DLD1 (cell line): ENCODE measurements at regions not wholly inside any gene's neighbourhood (a gene's known extent, or its start where the extent isn't known, plus 50 kb on each side); places are given as distances from the start of the nearest gene placed in this dataset.

ENCODE experiments used
- in situ Hi-C: cut with HindIII; loops from 2 replicates; pipeline ENCODE4 v1.10.0; 2017; ENCODE audit warnings: low sequenced_read_pairs

DNA sequence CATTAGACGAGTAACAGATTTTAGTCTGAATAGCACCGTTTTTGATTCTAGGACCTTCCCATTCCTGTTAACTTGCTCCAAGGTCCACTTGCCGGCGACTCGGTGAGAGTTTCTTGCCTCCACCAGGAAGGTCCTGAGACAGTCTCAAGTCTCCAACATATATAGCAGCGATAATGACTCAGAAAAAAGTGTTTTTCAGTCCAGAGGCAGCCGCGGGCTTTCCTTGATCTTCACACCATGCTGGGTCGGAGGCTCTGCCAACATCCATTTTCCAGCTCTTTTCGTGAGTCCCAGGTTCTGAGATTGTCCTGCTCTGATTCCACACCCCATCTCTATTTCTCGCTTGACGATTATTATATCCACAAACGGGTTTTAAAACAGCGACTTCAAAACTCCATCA, 170.5 kb downstream of the GPX5 start:
- in situ Hi-C loops, result no loop called here

DNA sequence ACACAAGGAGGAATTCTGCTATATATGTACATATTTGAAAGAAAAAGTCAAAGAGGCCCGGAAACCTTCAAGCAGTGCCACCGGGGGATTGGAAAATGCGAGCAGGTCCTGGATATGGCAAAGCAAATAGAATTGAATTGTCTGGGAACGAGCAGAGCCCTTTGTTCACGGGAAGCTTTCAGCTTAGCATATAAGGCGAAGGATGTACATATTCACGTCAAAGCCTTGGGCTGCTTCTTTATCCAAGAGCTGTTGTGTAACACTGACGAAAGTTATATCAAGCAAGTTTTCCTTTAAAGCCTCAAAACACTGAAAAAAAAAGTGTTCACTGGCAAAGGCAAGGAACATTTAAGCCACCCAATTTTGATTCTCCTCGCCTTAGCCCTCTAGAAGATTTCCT, 171.0 kb downstream of the GPX5 start:
- in situ Hi-C loops, result no loop called here

DNA sequence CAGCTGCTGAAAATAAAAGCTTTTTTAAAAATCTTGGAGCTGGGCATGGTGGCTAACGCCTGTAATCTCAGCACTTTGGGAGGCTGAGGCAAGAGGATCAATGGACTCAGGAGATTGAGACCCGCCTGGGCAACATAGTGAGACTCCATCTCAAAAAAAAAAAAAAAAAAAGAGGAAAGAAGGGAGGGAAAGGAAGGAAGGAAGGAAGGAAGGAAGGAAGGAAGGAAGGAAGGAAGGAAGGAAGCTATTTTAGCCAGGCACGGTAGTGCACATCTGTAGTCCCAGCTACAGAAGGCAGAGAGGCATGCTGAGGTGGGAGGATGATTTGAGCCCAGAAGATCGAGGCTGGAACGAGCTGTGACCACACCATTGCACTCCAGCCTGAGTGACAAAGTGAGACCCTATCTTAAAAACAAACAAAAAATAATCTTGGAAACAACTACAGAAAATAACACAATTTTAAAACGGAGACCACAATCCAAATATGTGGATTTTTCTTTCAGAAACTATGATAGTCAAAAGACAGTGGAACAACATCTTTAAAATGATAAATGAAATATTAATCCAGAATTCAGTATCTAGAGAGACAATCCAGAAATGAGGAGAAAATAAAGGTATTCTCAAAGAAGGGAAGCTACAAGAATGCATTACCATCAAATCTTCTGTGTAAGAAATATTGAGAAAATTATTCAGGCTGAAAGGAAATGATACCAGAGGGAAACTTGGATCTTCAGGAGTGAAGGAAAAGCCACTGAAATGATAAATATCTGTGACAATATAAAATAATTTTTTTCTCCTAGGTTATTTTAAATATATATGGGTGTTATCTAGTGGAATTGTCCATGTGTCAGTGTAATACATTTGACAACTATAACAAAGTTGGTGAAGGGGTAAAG, 182.0 kb downstream of the GPX5 start:
- in situ Hi-C loops, result no loop called here

DNA sequence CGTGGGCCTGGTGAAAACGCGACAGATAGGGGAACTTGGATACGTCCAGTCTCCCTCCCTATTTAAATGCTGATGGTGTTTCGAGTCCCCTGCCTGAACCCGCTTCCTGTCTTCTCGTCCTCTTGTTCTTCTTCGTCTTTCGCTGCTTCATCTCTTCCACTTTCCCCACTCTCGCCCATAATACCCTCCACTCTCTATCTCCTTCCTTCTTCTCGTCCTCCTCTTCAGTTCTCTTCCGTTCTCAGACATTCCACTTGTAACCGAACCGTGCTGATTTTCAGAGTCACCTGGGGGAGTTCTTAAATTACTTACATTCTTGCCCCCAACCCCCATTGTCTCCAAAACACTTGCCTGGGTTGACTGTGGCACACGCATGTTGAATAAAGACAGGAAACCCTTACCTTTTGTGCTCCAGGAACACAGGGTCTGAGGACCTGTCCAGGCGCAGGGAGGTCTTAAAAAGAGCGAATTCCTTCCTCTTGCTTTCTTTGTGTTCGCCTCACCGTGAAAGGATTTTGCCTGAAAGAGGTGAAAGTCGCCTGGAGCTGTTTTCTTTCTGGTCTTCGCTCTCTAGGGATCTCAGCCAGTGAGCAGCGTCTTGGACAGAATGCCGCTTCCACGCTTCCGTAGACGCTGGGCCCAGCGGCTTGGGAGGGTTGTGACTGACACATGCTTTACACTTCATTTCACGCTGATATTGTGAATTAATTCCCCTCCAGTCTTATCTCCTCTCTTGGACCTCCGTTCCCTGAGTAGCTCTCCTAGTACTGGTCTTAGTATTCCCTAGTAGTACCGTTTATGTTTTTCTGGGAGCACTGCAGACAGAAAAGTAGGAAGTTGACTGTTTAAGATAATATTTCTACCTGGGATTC, 184.0 kb downstream of the GPX5 start:
- in situ Hi-C loops, result no loop called here

DNA sequence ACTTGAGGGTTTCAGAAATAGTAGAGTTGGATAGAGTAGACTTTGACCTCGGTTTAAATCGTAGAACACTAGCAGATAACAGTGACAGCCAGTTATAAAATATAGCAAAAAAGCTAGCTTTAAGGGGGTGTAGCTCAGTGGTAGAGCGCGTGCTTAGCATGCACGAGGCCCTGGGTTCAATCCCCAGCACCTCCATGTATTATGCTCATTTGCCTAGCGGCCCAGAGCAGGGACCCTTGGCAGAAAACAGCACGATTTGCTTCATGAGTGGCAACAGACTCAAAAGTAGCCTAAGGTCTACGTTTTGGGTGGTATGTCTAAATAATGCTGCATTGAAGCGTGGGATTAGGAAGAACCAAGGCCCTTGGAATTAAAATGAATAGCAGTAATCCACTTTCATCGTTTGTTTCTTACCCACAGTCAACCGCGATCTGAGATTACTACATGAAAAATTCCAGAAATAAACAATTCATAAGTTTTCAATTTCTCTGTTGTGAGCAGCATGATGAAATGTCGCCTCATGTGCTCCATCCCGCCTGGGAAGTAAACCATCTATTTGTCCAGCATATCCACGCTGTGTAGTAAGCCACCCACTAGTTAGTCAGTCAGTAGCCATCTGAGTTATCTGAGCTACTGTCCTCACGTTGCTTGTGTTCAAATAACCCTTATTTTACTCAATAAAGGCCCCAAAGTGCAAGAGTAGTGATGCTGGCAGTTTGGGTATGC, 184.9 kb downstream of the GPX5 start:
- in situ Hi-C loops, result no loop called here

DNA sequence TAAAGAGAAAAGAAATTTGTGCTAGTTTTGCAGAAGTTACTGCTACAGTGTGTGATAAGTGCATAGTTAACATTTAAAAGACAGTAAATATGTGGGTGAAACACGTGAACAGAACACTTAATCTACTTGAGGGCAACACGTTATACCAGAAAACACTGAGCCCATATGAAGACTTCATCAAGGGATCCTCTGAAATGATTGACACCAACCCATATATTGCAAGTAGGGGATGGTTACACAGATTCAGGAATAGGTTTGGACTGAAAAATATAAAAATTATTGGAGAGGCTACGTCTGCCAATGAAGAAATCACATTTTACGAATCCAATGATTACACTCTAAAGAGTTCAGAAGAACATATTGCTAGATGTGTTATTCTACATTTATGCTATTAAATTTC, 185.6 kb downstream of the GPX5 start:
- in situ Hi-C loops, result no loop called here

DNA sequence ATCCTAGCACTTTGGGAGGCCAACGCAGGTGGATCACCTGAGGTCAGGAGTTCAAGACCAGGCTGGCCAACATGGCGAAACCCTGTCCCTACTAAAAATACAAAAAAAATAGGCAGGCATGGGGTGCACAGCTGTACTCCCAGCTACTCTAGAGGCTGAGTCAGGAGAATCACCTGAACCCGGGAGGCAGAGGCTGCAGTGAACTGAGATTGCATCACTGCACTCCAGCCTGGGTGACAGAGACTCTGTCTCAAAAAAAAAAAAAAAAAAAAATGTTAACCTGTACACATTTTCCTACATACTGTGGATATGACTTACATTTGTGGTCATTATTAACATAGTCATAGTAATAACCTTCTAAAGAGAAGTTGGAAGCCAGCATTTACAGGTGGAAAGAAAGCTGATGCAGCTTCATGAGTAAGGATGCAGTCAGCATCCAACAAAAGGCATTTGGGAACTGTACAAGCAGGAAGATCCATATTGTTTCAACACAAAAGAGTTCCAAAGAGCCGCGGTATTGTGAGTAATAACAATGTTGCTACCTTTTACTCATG, 186.2 kb downstream of the GPX5 start:
- in situ Hi-C loops, result no loop called here

DNA sequence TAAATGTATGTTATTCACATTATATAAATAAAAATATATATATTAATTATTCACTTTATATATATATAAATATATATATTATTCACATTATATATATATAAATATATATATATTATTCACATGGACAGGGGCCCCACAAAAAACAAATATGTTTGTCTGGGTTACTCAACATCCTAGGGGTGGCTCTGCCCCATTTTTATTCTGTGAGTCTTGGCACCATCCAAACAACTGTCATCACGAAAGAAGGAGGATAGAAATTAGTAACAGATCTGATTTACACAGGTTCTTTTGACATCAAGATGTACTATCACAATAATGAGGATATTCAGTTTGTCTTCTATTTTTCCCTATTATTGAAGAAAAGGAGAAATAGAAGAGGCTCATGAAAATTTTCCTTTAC, 187.3 kb downstream of the GPX5 start:
- in situ Hi-C loops, result no loop called here

DNA sequence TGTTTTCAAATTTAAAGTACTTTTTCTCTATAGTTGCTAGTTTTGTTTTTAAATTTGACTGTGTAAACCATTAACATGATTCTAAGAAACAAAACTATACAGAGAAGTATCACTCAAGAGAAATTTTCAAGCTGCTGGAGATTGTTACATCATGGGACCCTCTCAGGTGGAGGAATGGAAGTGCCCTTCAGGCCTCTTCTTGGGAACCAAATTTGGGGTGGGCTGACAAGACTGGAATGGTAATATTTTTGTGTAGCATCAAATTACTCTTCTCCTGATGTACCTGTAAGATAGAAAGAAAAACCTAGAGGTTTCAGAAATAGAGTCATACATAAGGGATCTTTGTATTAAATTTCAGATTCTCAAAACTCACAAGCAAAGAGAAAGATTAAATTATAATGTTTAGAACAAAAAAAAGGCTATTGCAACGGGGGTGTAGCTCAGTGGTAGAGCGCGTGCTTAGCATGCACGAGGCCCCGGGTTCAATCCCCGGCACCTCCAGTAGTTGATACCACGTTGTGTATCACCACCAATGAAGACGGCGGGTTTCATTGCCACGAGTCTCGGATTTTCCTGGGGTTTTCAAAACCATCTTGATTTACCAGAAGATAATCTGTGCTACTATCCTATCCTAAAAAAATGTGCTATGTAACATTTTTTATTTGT, 193.7 kb downstream of the GPX5 start:
- in situ Hi-C loops, result no loop called here

DNA sequence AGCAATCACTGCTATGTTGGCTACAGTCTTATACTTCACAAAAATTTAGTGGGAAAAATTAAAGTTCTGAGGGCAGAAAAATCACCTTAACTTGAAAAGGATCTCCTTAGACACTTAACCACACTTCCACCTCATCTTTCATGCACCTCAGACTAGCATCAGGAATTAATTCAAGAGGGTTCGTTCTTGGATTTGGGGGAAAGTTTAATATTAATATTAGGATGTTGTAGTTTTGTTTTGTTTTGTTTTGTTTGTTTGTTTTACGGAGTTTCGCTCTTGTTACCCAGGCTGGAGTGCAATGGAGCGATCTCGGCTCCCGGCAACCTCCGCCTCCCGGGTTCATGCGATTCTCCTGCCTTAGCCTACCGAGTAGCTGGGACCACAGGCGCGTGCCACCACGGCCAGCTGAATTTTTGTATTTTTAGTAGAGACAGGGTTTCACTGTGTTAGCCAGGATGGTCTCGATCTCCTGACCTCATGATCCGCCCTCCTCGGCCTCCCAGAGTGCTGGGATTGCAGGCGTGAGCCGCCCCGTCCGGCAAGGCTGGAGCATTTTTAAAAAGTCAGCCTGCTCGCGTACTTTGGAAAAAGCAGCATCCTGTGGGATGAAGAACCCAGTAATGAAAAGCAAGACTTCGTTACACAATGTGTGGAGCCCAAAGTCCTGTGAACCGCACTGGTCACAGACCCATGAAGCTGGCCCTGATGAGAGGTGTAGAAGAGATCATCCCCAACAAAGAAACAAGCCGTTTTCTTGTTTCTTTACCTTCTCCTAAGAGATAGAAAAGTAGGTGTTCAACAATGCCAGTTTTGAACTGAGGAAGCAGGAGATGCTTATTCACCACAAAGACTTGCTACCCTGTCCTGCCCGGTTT, 194.9 kb downstream of the GPX5 start:
- in situ Hi-C loops, result no loop called here

DNA sequence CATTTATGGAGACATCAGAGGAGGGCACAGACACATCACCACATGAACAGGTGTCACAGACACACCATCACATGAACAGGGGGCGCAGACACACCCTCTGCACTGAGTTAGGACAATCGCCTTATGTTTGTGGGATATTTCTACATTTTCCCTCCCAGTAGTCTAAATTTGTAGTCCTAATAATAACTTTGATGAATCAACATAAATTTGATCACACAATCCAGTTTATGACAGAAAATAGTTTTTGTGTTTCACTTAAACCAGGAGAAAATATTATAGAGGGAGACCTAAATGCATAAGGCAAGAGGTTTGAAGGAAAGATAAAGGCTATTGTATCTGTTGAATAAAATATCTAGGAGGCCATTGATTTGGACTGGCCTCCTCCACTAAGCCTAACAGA, 195.7 kb downstream of the GPX5 start:
- in situ Hi-C loops, result no loop called here

DNA sequence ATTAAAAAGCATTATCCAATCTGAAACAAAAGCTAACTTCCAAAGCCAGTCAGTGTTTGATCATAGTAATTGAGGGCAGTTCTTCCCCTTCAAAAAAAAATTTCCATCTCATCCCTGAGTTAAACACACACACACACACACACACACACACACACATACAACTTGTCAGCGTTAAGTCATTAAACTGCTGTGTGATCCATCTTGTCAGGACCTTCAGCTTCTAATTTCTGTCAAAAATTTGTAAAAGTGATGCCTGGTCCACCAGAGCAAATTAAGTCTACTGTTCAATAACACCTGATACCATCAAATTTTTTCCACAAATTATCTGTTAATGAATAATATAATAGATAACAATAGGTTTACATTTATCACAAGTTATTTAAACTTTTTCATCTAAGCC, 198.7 kb downstream of the GPX5 start:
- in situ Hi-C loops, result no loop called here

DNA sequence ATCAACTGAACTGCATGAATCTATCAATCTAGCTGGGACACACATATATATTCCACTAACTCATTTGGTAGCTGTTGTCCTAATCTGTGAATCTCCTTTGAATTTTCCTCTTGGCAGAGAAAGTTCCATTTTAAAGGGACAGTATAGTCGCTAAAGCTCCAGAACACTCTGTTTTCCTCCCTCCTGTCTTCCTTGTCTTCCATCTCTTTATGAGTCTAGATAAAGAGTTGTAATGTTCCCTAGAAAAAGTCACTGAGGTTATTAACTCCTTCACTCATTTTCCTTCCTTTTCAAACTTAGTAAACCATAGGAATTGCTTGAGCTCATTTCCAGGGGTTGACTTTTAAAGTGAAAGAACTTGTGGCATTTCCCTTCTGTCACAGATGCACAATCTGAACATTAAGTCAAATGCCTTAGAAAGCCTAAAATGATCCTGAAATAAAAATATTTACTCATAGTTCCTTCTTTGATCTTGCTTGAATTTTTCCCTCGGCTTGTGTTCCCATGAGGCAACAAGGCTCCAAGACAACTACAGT, 198.4 kb downstream of the TRIM27 start:
- in situ Hi-C loops, result no loop called here

DNA sequence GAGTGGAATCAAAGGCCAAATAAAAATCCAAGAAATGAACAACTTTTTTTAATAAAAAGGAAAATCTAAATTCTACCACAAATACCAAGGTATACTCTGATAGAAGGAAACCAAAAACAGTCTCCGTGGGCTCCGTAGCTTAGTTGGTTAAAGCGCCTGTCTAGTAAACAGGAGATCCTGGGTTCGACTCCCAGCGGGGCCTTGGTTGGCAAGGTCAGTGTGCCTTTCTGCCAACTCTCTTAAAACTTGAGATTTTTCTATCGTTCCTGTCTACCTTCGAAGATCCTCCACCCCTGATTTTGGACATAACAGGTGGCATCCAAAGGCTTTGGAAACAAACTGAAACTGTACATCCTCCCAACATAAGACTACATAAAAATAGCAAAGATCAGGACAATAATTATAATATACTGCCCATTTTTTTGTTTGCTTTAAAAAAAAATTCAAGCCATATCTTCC, 197.9 kb downstream of the TRIM27 start:
- in situ Hi-C loops, result no loop called here

DNA sequence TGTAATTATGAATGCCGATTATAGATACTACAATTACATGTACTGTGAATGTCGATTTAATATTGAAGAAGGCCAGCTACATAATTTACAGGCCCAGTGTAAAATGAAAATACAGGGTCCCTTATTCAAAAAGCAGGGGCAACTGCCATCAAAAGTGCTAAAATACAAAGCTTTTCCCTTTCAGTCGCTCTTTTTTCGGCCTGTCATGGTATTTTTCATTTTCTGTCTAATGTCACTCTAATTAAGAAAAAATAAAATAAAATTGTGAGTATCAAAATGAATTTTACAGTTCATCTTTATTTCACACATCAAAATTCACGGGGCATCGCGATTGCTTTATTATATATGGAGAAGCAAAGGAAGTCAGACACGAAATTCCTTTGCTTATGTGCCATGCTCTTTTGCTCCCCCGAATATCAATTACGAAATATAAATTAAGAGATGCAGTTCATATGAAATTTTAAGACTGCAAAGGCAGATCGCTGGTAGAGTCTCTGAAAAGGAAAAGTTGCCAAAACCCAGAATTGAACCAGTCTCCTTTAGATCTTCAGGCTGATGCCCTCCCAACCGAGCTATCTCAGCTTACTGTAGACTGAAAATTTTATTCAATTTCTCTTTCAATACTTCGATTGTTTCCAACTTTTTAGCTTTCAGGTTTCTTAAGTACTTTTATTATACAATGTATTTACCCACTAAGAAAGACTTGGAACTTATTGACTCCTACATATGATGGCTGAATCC, 197.0 kb downstream of the TRIM27 start:
- in situ Hi-C loops, result no loop called here

DNA sequence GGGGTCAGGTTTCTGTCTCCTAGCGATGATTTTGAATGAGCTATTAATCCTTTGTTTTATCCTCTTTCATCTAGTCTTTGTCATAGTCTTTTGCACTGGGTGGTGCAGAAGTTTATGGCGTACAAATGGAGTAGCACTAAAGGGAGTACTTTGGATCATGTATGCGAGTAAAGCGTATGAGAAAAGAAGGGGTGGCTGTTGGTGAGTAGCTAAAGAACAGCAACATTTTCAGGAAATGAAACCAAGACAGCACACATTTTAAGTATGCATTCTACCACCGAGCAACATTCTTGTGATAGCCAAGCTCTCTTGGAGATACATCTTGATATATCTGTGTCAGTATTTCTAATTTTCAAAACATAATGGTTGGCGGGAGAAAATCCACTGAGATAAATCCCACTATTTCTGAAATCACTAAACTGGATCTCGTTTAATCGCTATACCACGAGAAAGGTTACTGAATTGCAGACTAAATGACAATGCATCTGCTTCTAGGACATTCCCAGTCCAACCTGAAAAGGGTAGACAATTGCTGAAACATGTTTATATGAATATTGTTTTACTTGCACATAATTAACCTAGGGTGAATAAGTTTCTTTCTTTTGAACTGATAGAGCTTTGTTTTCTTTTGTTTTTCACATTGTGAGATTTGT, 196.1 kb downstream of the TRIM27 start:
- in situ Hi-C loops, result no loop called here

DNA sequence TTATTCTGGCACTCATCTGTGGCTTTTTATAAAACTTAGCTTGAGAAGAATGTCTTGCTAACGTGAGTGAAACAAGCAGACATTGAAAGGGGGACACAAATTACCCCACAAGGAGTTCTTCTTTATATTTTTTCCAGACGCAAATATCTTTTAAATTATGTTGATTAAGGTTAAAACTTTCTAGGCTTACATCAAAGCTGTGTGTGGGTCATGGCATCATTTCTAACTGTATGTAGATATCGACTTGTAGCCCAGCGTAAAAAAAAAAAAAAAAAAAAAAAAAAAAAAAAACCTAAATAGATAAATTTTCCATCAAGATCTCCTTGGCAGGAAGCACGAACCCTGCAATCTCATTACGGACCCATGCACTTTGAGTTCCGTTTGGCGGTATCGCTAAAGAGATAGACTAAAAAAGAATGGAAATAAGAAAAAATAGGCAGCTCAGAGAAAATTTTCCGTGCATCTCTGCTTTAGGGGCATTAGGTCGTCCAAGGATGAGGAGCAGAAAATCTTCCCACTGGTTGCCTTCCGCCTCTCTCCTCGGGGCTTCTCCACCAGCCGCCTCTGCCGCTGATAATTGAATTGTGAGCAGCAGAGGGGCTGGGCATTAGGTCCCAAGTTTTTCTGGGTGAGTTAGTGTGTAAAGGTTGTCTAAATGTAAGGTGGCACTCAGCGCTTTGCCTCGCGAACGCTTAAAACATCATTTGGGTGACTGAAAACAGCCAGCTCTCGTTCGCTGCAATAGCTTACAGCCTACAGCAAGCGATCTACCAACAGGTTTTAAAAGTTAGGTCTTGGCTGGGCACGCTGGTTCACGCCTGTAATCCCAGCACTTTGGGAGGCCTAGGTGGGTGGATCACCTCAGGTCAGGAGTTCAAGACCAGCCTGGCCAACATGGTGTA, 194.0 kb downstream of the TRIM27 start:
- in situ Hi-C loops, result no loop called here
